Neural crest cell (in vitro differentiated cells): ENCODE measurements at regions not wholly inside any gene's neighbourhood (a gene's known extent, or its start where the extent isn't known, plus 50 kb on each side); places are given as distances from the start of the nearest gene placed in this dataset.

Experiments
- DNase-seq: peaks from one replicate; pipeline ENCODE4 v3.0.0; 2021; ENCODE audit warnings: low read depth, mixed read lengths, low spot score
- H3K27ac Mint-ChIP-seq: one replicate; pipeline ENCODE4 v1.8.0; 2021; ENCODE audit warnings: mild to moderate bottlenecking, mixed read lengths; ENCODE audit not compliant: unreplicated experiment
- H3K27me3 Mint-ChIP-seq: 2 replicates; pipeline ENCODE4 v1.8.0; 2021; ENCODE audit warnings: low read depth, mild to moderate bottlenecking, mixed read lengths
- H3K36me3 Mint-ChIP-seq: 2 replicates; pipeline ENCODE4 v1.8.0; 2021; ENCODE audit warnings: low read depth, mild to moderate bottlenecking, mixed read lengths
- H3K4me1 Mint-ChIP-seq: 2 replicates; pipeline ENCODE4 v1.8.0; 2021; ENCODE audit warnings: mixed read lengths
- H3K4me3 Mint-ChIP-seq: one replicate; pipeline ENCODE4 v1.8.0; 2021; ENCODE audit warnings: mild to moderate bottlenecking, mixed read lengths
- H3K9me3 Mint-ChIP-seq: 2 replicates; pipeline ENCODE4 v1.8.0; 2021; ENCODE audit warnings: mixed read lengths
- TF ChIP-seq, protein P1 (sequence below): fragments of 200-600 bp; sonication (generic); conservative IDR thresholded peaks from 2 replicates; pipeline ENCODE4 v1.5.0; 2021; ENCODE audit warnings: antibody characterized with exemption, mild to moderate bottlenecking

DNA sequence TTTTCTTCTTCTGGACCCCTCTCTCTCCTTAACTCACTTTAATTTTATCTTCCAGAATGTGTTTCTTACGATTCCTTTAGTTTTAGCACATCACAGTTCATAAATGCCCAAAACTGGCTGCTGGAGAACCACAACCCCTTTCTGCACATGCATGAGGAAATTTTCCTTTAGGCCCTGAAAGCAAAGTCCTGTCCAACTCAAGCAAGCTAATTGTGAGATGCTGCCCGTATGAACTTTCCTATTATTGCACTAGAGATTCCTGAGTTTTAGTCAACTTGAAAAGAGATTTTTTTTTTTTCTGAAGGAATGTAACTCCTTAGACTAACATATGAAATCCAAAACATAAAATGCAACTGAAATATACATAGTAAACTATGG lies 52.1 kb upstream of the DAB2 start:
- H3K4me3 Mint-ChIP-seq: no peak overlapping the region
- H3K36me3 Mint-ChIP-seq: no peaks in the 10 kb centered on the region
- no peak overlapping the region for H3K27ac Mint-ChIP-seq
- no peak for DNase-seq
- H3K4me1 Mint-ChIP-seq: peaks cover 9% of the 10 kb centered on the region
- H3K27me3 Mint-ChIP-seq: no peaks in the 10 kb centered on the region
- no peaks in the 10 kb centered on the region for H3K9me3 Mint-ChIP-seq
- TF ChIP-seq, protein P1, sequence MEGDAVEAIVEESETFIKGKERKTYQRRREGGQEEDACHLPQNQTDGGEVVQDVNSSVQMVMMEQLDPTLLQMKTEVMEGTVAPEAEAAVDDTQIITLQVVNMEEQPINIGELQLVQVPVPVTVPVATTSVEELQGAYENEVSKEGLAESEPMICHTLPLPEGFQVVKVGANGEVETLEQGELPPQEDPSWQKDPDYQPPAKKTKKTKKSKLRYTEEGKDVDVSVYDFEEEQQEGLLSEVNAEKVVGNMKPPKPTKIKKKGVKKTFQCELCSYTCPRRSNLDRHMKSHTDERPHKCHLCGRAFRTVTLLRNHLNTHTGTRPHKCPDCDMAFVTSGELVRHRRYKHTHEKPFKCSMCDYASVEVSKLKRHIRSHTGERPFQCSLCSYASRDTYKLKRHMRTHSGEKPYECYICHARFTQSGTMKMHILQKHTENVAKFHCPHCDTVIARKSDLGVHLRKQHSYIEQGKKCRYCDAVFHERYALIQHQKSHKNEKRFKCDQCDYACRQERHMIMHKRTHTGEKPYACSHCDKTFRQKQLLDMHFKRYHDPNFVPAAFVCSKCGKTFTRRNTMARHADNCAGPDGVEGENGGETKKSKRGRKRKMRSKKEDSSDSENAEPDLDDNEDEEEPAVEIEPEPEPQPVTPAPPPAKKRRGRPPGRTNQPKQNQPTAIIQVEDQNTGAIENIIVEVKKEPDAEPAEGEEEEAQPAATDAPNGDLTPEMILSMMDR: no peak

DNA sequence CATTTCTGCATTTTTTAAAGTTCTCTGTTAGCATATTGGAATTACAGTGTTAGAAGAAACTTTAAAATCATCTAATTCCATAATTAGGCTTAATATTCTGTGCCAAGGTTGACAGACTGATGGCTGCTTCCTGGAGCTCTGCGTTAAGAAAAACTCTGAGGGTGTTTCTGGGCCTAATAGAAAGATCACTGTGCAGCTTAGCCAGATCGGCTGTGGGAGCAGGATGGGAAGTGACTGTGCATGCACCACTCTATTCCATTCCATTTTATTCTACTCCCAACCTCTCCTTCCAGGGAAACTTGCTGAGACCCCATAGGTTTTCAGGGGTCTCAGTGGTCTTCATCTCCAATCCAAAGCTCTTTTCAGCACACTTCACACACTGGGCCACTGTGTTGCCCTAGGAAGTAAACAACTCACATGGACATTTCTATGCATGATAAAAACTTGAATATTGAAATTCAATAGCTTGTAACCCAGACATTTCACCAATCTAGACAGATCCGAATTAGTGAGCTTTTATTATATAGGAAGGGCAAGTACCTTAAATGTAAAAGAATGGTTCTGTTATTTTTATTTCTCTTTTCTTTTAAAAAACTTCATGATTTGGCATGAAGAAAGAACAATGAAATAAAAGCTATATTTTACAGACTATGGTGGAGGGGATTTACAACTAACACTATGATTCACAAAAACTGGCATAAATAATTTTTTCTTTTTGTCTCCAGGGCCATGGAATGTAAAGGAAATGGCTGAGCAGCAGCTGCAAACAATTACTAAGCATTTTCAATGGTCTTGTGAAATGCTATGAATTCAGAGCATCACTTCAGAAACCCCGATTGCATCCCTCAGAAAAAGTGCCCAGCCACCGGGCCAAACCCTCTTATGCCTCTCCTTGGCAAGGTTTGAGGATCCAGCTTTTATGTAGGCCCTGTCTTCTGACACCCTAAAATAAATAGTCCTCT lies 51.4 kb upstream of the DAB2 start:
- Mint-ChIP-seq H3K36me3 (no peaks in the 10 kb centered on the region), H3K27ac (no peak overlapping the region), H3K9me3 (no peaks in the 10 kb centered on the region), H3K27me3 (no peaks in the 10 kb centered on the region), H3K4me1 (peaks cover 9% of the 10 kb centered on the region), H3K4me3 (no peak overlapping the region)
- DNase-seq: no peak
- TF ChIP-seq, protein P1: no peak

GRCh38 chr5:39475159-39475571 lies 50.4 kb upstream of the DAB2 start:
- TF ChIP-seq, protein P1: no peak
- no peaks in the 10 kb centered on the region for H3K27me3 Mint-ChIP-seq
- H3K4me1 Mint-ChIP-seq: peaks cover 9% of the 10 kb centered on the region

More at GRCh38 chr5:39475159-39475571, 50.4 kb upstream of the DAB2 start:
- DNase-seq: no peak
- Mint-ChIP-seq H3K9me3 (no peaks in the 10 kb centered on the region), H3K27ac (peak overlapping the region; percentile 70), H3K36me3 (no peaks in the 10 kb centered on the region), H3K4me3 (no peak overlapping the region)
